GM12874 (cell line): ENCODE measurements at regions not wholly inside any gene's neighbourhood (a gene's known extent, or its start where the extent isn't known, plus 50 kb on each side); places are given as distances from the start of the nearest gene placed in this dataset.

Experiments
- TF ChIP-seq, protein P1 (sequence below): IDR thresholded peaks from 2 replicates; pipeline ENCODE4 v1.5.1; 2011; ENCODE audit warnings: low read depth, mild to moderate bottlenecking, control low read depth, low read length, moderate library complexity; ENCODE audit not compliant: insufficient read depth

GRCh38 chr12:11959117-11959823 is 111.5 kb upstream of the BCL2L14 start:
- TF ChIP-seq, protein P1, sequence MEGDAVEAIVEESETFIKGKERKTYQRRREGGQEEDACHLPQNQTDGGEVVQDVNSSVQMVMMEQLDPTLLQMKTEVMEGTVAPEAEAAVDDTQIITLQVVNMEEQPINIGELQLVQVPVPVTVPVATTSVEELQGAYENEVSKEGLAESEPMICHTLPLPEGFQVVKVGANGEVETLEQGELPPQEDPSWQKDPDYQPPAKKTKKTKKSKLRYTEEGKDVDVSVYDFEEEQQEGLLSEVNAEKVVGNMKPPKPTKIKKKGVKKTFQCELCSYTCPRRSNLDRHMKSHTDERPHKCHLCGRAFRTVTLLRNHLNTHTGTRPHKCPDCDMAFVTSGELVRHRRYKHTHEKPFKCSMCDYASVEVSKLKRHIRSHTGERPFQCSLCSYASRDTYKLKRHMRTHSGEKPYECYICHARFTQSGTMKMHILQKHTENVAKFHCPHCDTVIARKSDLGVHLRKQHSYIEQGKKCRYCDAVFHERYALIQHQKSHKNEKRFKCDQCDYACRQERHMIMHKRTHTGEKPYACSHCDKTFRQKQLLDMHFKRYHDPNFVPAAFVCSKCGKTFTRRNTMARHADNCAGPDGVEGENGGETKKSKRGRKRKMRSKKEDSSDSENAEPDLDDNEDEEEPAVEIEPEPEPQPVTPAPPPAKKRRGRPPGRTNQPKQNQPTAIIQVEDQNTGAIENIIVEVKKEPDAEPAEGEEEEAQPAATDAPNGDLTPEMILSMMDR: no peak

- TF ChIP-seq, protein P1: no peak
These were observed 110.1 kb upstream of the BCL2L14 start for GRCh38 chr12:11960646-11961045.

GRCh38 chr12:11961686-11962085 is 109.1 kb upstream of the BCL2L14 start:
- TF ChIP-seq, protein P1: no peak

DNA sequence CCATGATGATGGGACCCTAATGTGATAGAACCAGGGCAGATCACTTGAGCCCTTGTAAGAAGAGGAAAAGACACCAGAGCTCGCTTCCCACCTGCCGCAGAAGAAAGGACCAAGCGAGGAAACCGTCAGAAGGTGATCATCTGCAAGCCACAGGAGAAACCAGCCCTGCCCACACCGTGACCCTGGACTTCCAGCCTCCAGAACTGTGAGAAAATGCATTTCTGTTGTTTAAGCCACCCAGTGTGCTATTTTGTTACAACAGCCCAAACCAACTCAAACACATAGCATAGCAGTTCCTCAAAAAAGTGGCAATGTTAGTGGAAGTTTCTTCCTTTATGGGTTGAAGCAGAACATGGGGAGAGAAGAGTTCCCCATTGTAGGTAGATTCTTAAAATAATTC is 107.9 kb upstream of the BCL2L14 start:
- TF ChIP-seq, protein P1: no peak

GRCh38 chr12:11963841-11964471 is 106.8 kb upstream of the BCL2L14 start:
- TF ChIP-seq, protein P1: no peak

DNA sequence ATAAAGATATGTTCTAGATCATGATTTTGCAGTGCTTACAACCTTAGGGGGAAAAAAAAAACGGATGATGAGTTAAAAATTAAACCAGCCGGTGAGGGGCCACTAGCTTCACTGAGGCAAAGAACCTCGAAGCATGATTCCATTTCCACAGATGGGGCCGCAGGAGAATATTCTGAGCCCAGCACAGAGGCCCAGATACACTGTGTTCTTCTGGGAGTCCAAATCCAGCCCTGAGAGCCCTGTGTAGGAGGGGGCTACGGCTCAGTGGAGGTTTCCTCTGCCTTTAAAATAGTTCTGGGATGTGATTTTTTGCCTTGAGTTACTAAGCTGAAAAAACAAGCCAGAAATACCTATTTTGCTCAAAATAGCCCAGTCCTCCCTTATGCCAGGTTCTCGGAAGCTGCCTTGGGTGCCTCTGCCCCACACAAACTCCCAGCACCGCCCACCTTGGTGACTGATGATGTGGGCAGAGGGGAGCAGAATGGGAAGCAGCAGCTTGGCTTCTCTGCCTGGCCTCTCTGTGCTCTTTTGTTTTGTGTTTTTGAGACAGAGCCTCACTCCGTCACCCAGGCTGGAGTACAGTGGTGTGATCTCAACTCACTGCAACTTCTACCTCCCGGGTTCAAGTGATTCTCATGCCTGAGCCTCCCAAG is 105.4 kb upstream of the BCL2L14 start:
- TF ChIP-seq, protein P1: no peak

DNA sequence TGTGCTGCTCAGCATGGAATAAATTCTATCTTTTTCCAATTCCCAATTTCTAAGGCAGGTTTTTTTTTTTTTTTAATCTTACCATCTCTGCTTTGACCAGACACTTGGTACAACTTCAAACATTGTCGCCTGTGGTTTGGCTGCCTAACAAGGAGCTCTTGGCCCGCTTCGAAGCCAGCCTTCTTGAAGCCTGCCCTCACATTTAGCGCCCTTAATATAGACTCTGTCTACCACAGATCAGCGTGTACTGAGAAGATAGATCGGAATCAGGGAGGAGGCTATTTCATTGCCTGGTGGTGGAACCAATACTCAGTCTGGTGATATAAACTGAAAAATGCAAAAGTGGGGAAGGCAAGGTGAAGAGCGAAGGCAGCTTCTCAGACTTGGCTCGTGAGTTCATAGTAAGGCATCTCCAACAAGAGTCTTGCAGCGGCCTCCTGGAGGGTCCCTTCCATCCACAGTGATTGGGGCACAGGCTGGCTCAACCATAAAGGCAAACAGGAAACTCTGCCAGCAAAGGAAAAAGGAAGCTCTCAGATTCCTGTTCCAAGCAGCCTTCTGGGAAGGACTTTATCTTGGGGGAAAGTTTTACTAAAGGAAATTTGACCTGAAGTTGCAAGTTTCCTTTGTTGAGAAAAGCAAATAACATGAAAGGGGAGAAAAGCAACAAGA is 103.2 kb upstream of the BCL2L14 start:
- TF ChIP-seq, protein P1: no peak
